HuH-7.5 (cell line): ENCODE measurements at regions not wholly inside any gene's neighbourhood (a gene's known extent, or its start where the extent isn't known, plus 50 kb on each side); places are given as distances from the start of the nearest gene placed in this dataset.
A peak's percentile ranks its signal among the peaks of the same experiment; 100 is the strongest.
"Not testable (repeated sequence)": the region's sequence is repeated elsewhere in the genome, so short reads cannot be mapped to it uniquely, and the experiment has no call there.

Source experiments
- DNase-seq: peaks from one replicate; pipeline ENCODE4 v3.0.0; 2011; ENCODE audit warnings: low spot score

DNA sequence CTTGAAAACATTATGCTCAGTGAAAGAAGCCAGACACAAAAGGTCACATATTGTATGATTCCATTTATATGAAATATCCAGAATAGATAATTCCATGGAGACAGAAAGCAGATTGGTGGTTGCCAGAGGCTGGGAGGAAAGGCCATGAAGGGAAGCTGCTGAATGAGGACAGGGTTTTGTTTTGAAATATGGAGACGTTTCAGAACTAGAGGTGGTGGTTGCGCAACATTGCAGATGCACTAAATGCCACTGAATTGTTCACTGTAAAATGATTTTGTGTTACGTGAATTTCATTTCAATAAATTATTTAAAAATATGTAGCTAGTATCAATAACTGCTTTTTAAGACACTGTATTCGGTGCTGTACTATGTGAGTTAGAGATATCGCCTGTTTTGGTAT, 101.7 kb upstream of the ZNF236 start:
- DNase-seq: no peak

DNA sequence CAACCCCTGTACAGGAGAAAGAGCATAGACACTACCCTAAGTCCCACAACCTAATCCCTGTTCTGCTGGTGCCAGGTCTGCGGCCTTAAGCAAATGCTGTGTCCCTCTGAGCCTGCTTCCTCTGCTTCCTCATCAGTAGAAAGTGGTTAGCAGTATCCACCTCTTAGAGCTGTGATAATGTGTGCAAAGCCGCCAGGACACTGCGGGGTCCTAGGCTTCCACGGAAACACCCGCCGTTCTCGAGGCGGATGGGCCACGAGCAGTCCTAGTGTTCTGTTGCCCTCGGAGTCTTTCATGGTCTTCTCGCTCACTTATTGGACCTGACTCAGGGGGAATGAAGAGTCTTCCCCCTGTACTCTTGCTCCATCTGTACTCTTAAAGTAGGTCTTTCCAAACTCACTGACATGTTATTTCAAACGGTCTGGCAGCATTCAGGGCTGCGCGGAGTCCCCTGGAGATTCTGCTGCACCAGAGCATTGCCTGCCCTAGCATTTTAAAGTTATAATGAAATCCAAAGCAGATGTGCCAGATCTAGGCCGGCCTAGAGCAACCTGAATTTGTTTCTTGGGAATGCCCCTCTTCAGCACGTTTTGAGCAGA, 107.2 kb upstream of the ZNF236 start:
- DNase-seq: no peak

DNA sequence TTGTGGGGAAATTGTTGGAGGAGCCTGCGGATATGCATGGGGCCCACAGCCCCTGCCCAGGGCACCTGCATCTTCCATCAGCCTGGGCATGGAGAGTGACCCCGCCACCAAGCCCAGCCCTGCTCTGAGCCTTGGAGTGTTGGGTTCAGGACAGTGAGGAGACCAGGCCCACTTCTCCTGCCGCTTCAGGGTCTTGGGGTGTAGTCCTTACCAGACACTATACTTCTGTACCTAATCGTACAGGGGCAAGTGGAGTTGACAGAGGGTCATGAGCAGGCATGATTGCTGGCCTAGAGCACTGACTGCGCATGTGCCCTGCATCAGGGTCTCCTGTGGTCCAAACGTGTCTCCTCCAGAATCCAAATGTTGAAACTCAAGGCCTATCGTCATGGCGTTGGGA, 108.9 kb upstream of the ZNF236 start:
- DNase-seq: no peak

DNA sequence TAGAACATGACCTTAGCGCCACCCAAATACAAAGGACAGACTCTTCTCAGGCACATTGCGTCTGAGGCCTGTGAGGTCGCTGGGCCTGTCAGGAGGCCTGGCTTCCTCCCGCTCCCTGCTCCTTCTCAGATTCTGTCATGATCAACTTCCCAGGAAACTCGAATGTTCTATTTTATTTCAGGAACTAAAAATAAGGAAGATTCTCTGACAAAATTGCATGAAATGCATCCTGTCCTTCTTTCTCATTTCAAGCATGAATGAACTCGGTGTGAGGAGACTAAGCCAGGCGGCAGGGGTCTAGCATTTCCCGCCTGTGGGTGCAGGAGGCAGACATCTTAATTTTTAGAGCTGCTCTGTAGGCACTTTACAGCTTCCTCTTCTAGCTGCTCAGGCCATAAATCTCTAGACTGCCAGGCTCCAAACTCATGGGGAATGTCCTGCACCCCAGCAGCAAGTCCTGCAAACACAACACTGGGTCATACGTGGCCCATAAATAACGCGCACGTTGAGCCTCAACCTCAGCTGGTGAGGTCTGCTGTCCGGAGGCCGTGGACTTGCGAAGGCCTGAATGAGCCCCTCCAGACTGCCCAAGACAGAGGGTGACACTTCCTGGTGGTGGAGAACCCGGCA, 109.7 kb upstream of the ZNF236 start:
- no peak for DNase-seq

DNA sequence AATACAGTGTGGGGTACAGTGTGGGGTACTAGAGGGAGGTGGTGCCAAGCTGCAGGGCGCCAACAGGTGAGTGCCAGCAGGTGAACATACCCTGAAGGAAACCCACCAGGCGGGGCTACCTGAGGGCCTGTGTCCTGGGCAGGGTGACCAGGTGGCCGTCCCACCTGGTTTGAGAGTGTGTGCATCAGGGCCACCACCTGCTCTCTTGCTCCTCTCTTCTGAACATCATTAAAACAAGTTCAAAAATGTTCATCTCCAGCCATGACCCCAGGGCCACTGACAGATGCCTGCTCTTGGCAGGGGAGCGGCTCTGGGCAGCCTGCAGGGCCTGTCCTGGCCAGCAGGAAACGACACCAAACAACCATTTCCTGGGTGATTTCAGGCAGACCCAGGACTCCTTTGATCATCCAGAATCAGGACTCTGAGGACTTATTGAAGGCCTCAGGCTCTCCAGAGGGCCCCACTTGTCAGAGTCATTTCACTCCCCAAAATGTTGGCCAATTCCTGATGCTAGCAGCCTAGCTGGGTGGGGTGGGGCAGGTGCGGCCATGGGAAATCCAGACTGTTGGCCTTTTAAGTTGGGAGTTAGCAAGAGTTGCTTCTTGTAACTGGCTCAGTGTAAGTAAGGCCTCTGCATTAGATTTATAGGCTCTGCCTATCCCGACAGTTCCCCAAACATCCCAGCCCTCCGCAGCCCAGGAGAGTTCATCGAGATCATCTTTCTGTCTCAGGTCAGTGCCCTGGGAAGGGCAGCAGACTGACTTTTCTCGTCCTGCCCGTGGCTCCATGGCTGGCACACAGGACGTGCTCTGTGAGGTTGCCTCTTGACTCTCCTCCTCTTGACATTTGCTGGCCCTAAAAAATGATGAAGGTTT, 111.5 kb upstream of the ZNF236 start:
- no peak for DNase-seq

DNA sequence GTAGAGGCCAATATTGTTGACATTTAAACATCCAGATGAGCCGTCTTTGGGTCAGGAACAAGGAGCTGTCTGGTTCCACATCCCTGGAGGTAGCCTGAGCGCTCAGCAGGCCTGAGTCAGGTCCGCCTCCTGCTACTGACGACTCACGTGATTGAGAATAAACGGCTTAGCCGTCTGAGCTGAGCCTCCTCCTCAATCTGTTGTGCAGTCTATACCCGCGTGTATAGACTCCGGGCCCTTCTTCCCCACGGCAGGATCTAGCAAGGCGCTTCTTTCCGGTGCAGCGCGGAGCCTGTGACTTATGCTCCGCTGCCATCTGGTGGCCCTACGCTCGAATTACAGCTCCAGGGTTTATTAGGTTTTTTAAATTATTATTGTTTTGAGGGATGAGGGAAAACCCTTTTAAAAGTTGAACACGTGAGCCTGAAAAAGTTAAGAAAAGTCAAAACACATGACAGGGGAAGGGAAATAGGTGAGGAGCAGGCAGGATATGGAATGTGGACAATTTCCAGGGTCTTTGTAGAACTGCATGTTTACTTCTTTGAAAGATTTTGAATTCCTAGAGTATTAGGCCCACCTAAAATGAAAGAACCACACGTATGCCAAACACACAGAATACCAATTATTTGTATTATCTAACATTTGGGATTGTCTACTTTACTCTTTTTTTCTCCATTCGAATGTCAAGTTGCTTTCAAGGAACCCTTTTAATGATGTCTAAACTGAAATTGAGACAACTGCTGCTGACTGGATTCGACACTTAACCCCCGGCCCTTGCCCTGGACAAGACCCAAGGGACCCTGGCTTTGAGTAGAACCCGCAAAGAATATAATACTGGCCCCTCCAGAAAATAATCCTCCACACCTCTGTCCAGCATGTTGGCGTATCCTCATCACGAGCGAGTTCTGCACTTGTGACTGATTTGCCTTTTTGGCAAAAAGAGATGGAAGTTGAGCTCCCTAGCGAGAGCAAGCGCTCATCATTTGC, 112.4 kb upstream of the ZNF236 start:
- DNase-seq: peak; percentile 49

DNA sequence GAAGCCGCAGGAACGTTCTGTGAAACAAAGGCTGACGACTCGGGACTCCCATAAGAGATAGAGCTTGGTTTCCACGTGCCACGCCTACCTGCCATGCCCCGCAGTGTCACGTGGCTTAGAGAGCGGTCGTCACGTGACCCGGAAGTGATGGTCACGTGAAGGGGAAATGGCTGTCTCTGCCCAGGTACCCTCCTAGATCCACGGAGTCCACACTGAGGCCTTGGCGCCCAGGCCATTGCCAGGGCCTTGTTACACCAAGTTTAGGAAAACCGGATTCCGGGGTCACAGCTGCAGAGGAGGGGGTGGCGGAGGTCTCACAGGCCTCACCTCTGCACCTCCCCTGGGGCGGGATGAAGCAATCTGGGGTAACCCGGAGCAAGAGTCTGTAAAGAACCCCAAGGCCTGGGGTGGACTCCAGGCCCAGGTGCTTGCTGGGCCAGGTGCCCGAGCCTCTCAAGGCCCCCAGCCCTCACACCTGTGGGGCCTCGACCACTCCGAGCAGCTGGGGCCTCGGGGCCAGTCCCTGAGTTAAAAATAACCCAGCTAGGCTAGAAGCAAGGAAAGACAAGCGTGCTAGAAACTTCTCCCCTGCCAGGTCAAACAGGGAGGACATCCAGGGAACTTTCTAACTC, 113.5 kb upstream of the ZNF236 start:
- DNase-seq: no peak

DNA sequence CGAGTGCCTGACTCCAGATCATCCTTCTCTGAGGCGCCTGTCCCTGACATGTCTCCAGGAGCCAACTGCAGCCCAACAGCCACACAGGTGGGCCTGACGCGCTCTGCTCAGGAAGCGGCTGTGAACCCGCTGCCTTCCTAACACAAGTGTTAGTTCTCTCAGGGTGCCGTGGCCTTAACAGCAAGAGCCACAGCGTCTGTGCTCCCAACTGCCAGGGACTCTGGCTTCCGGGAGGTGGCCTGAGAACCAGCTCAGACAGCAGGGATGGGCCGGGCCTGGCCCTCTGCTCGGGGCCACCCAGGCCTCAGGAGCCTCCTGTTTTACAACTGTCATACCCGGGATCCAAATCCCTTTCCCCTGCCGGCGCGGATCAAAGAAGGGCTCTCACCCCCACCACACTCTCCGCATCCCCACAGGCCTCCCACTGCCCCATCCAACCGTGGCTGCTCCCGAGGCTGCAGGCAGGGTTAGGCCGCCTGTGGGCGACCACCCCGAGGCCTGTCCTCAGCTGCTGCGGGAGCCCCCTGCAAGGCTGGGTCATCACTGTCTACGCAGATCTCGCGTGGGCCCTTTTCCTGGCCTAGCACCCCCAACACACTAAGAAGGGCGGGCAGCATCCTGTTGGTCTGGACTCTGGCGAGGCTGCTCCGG, 114.2 kb upstream of the ZNF236 start:
- DNase-seq: no peak

DNA sequence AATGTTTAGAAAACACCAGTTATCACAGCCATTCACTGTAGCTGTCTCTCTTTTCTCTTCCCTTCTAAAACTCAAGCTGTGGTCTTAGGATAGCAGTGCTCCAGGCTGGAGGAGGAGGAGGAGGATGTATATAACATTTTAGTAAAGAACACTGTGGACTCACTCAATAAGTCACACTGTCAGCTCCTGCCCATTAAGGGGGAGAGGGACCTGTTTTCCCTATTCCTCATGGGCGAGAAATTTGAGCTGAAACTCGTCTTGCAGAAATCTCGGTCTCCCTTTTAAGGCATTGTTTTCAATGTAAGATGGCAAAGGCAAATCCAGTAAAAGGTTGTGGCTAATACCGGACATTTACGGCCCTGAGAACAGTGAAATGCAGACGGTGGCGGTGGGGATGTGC, 114.8 kb upstream of the ZNF236 start:
- no peak for DNase-seq

DNA sequence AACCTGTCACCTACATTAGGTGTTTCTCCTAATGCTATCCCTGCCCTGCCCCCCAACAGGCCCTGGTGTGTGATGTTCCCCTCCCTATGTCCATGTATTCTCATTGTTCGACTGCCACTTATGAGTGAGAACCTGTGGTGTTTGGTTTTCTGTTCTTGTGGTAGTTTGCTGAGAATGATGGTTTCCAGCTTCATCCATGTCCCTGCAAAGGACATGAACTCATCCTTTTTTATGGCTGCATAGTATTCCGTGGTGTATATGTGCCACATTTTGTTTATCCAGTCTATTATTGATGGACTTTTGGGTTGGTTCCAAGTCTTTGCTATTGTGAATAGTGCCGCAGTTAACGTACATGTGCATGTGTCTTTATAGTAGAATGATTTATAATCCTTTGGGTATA, 117.8 kb upstream of the ZNF236 start:
- DNase-seq: not testable (repeated sequence)

DNA sequence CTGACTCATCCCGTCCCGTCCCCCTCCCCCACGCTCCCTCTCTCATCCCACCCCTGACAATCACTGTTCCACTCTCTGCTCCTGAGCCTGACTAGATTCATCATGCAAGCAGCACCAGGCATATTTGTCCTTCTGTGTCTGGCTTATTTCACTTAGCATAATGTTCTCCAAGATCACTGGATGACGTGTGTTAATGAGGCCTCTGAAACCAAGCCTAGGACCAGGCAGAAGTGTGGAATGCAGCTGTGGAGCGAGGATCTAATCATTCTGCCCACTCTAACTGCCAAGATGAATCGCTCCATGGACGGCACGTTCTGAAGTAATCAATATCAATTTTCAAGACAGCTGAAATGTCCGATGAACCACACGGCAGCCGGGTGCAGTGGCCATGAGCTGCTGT, 122.4 kb upstream of the ZNF236 start:
- DNase-seq: no peak

DNA sequence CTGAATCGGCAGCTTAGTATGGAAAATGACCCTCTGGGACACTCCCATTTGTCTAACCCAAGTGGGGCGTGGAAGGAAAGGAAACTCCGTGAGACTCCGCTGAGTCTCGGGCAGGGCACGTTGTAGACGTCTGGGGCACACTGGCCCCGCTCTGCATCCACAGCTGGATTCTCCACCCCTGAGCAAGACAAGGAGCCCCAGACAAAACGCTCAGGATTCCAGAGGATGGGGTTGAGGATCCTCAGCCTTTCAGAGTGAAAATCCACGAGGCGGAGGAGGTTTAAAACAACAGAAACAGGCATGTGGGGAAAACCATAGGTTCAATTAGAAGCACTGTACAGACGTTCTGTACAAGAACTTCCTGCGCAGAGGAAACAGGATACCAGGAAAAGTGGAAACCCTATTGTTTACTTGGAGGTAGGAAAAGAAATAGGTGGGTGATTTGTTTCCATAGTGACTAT, 124.9 kb upstream of the ZNF236 start:
- no peak for DNase-seq

DNA sequence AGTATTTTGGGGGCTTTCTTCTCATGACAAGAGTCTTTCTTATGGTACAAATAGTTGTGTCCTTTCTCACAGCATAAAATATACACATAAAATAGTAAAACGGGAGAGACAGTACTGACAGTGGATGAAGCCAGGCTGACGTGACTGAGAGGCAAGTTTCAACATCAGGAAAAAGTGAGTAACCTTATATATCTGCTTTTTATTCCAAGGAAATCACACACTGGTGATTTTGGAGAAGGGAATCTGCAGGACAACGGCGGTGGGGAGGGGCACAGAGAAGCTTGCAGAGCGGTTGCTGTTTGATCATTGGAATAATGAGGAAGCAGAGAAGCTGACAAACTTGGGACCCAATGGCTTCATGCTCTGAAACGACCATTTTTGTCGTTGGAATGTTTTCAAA, 130.6 kb upstream of the ZNF236 start:
- DNase-seq: no peak

DNA sequence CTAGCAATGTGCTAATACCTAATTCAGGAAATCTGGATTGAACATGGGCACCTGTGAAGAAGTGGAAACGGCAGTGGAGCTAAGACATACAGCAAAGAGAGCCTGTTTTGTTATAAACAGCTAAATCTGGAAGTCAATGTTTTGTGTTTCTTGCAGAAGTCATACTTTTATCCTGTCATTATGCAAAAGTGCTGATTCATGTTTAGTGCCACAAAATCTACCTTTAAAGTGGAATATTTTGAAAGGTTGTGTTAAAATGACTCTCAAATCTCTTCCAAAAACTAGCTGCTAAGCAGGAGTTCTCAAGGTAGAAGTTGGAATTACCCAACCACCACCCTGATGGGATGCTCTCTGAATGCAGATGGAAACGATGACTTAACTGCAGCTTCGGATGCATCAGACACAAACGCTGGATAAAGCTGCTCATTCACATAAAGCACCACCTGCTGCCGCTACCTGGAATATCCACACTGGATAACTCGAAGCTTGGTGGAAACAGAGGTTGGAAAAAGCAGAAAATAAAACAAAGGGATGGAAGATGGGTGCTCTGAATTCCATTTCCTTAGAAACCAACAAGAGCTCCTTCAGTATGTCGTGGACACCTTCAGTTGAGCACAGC, 132.6 kb upstream of the ZNF236 start:
- no peak for DNase-seq

DNA sequence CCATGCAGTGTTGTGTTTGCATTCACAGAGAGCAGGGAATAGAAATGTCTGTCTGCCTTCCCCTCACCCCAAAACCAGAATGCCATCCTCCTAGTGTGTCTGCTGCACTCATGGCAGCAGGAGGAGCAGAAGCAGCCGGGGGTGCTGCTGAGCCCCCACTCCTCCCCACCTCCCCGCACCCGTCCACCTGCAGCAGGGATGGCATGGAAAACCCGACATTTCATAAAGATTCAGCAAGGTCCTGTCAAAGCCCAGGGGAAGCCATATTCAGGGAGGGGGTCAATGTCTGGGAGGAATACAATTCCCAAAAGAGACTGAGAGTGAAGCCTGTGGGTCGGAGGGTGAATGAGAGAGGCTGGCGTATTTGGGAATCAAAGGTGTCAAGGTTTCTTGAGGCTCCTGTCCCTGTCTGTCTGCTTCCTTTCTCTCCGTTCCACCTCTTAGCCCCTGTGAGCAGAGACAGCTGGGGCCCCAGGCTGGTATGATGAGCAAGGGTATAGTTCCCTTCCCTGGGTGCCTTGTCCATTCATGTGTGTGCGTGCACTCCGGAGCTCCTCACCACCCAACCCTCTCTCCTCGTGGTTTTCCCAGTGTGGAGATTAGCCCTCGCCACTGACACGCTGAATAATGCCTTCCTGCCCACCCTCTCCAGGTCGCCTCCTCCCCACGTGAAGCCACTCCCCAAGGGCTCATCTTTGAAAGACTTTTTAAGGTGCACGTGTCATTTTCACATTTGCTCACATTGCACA, 133.5 kb upstream of the ZNF236 start:
- DNase-seq: no peak

DNA sequence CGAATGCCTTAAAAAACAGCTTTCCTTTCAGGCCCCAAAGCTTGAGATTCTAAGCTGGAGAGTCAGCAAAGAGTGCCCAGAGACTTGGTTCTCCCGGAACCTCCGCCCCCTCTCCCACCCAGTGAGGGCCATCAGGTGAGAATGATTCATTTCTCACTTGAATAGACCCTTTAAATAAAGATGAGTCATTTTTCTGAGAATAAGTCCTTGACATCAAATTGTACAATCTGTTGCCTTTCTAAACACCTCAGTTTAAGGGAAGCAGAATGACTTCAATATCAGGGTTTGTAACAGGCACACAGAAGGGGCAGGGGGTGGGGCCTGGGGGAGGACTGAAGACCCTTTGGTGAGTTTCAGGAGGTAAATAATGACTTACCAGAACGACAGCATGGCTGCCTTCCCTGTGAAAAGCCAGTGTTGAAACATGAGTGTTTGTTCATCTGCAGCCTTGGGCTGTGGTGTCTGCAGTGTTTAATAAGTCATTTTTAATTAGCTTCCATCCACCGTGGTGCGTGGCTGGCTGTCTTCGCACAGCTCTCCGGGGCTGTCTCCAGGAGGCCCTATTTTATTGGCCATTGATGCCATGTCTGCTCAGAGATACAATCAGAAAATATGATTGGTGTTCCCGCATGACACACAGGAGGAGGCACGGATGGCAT, 134.9 kb upstream of the ZNF236 start:
- DNase-seq: no peak

DNA sequence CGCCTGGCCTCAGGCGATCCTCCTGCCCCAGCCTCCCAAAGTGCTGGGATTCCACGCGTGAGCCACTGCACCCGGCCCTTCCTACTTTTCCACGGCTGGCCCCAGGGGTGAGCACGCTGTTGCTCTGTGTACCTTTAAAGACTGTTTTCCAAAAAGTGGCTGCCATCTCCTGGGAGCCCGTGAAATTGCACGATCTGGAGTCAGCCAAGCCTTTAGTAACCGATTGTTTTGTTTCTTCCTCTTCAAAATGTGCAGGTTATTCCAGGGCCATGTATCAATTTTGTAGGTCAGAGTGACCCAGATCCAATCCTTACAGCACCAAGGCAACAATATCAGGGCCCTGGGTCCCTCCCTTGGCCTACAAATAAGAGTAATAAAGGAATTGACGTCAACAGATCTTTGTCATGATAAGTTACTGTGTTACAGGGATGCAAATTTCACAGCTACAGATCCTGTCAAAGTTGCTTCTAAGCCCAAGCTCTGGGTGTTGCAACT, 135.6 kb upstream of the ZNF236 start:
- peak; percentile 46 for DNase-seq

DNA sequence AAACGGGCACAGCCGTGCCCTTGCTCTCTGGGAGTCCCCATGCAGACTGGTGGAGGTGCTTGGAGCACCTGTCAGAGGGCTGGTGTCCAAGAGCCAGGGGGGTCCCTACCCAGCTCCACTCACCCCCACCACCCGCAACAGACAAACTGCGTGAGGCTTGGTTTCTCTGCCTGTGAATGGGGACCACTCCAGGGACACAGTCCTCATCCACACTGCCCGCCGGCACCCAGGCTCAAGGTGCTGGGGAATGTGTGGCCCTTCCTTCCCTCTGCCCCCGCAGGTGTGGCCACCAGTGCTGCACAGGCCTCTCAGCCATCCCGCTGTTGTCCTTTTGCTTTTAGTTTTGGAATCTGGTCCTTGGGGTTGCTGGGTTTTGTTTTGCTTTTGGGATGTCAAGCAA, 136.5 kb upstream of the ZNF236 start:
- DNase-seq: no peak

DNA sequence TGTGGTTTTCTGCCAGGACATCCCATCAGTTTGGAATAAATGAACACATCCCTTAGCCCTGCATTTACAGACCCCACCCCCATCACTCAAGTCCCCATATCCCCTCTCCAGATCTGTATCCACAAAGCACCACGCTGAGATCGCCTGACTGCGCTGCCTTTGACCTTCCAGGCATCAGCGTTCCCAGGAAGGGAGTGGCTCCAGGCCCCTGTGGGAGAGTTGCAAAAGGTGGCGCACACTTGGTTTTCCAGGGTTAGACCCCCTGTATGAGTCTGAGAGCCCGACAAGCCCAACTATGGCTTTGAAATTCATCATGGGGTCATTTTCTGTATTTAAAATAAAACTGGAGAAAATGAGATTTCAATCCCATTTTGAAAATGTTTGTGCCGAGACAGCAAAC, 137.0 kb upstream of the ZNF236 start:
- DNase-seq: no peak
